DND-41 (cell line): ENCODE measurements at regions not wholly inside any gene's neighbourhood (a gene's known extent, or its start where the extent isn't known, plus 50 kb on each side); places are given as distances from the start of the nearest gene placed in this dataset.

Experiments
- ATAC-seq: fragments of 200-7000 bp; cut with Tn5 transposase; 3 replicates; pipeline ENCODE4 v1.9.1; 2021; ENCODE audit warnings: low read depth; ENCODE audit not compliant: insufficient read depth
- DNase-seq: peaks from one replicate; pipeline ENCODE4 v3.0.0-alpha.2; 2020
- H2AFZ ChIP-seq: 2 replicates; pipeline ENCODE4 v1.6.0; 2012; ENCODE audit warnings: low read depth, low read length
- H3K27ac ChIP-seq: 2 replicates; pipeline ENCODE4 v1.5.1; 2012; ENCODE audit warnings: low read length, inconsistent platforms
- H3K27me3 ChIP-seq: fragments of 200-600 bp; sonication (generic); 2 replicates; pipeline ENCODE4 v1.6.0; 2012; ENCODE audit warnings: low read length, mild to moderate bottlenecking, inconsistent platforms; ENCODE audit not compliant: insufficient read depth, poor library complexity
- H3K36me3 ChIP-seq: 2 replicates; pipeline ENCODE4 v1.5.1; 2012; ENCODE audit warnings: low read length, inconsistent platforms; ENCODE audit not compliant: insufficient read depth
- H3K4me1 ChIP-seq: 2 replicates; pipeline ENCODE4 v1.5.1; 2012; ENCODE audit warnings: mild to moderate bottlenecking, low read length; ENCODE audit not compliant: insufficient read depth
- H3K4me2 ChIP-seq: 2 replicates; pipeline ENCODE4 v1.6.0; 2012; ENCODE audit warnings: mild to moderate bottlenecking, moderate library complexity, low read length, inconsistent platforms; ENCODE audit not compliant: insufficient read depth
- H3K4me3 ChIP-seq, 2 experiments: fragments of 200-600 bp in 1 of 2; shearing (Covaris generic) in 1 of 2; 2 replicates each; pipeline ENCODE4 v1.5.1; 2012 to 2016; ENCODE audit warnings: inconsistent platforms in 2 of 2, low read length in 2 of 2, mild to moderate bottlenecking in 2 of 2, low read depth in 1 of 2, moderate library complexity in 1 of 2
- H3K79me2 ChIP-seq: 2 replicates; pipeline ENCODE4 v1.6.0; 2012; ENCODE audit warnings: low read length, inconsistent platforms; ENCODE audit not compliant: insufficient read depth
- H3K9ac ChIP-seq: 2 replicates; pipeline ENCODE4 v1.6.0; 2012; ENCODE audit warnings: low read depth, mild to moderate bottlenecking, inconsistent platforms, low read length, moderate library complexity
- H3K9me3 ChIP-seq: 2 replicates; pipeline ENCODE4 v1.5.1; 2012; ENCODE audit warnings: low read length, moderate library complexity, mild to moderate bottlenecking, inconsistent platforms; ENCODE audit not compliant: insufficient read depth, severe bottlenecking
- H4K20me1 ChIP-seq: 2 replicates; pipeline ENCODE4 v1.6.0; 2012; ENCODE audit warnings: low read length; ENCODE audit not compliant: insufficient read depth
- CTCF ChIP-seq: IDR thresholded peaks from 2 replicates; pipeline ENCODE4 v1.5.1; 2012; ENCODE audit warnings: borderline replicate concordance, low read length, moderate library complexity, mild to moderate bottlenecking; ENCODE audit not compliant: poor library complexity, severe bottlenecking; ENCODE audit errors: extremely low read depth
- EZH2 ChIP-seq: IDR thresholded peaks from 3 replicates; pipeline ENCODE4 v1.6.1; 2012; ENCODE audit warnings: borderline replicate concordance, low read depth, mild to moderate bottlenecking, moderate library complexity, low read length, inconsistent platforms; ENCODE audit not compliant: severe bottlenecking

- no peak overlapping the region for H3K4me2 ChIP-seq
- no peak overlapping the region for H3K4me3 ChIP-seq
- H2AFZ ChIP-seq, result no peak overlapping the region
Measured at GRCh38 chr12:113697104-113697503, 225.4 kb upstream of the LHX5 start.

GRCh38 chr12:113693693-113694092, 222.0 kb upstream of the LHX5 start:
- no peaks in the 10 kb centered on the region for H3K4me1 ChIP-seq
- peaks cover 3% of the 10 kb centered on the region; the same call in 1 of the 2 replicates for H4K20me1 ChIP-seq
- no peak for DNase-seq
- no peak for TF ChIP-seq CTCF
- no peak for TF ChIP-seq EZH2
- no peaks in the 10 kb centered on the region for H3K79me2 ChIP-seq
- no peaks in the 10 kb centered on the region for H3K9me3 ChIP-seq
- ATAC-seq, result no peak
- H3K4me2 ChIP-seq, result no peak overlapping the region
- H3K27me3 ChIP-seq, result no peaks in the 10 kb centered on the region
- no peak overlapping the region for H3K27ac ChIP-seq
- no peaks in the 10 kb centered on the region for H3K36me3 ChIP-seq
- no peak overlapping the region for H2AFZ ChIP-seq
- no peak overlapping the region for H3K4me3 ChIP-seq
- H3K9ac ChIP-seq, result no peak overlapping the region

More at GRCh38 chr12:113697104-113697503, 225.4 kb upstream of the LHX5 start:
- no peaks in the 10 kb centered on the region for H3K4me1 ChIP-seq
- TF ChIP-seq CTCF, result no peak
- TF ChIP-seq EZH2, result no peak
- H3K36me3 ChIP-seq, result no peaks in the 10 kb centered on the region
- DNase-seq (no peak), ATAC-seq (no peak)
- H3K27me3 ChIP-seq, result peaks cover 5% of the 10 kb centered on the region
- no peaks in the 10 kb centered on the region for H3K9me3 ChIP-seq
- no peak overlapping the region for H3K9ac ChIP-seq
- H3K79me2 ChIP-seq, result no peaks in the 10 kb centered on the region
- H3K27ac ChIP-seq, result no peak overlapping the region
- H4K20me1 ChIP-seq, result peaks cover 3% of the 10 kb centered on the region; the same call in 1 of the 2 replicates

GRCh38 chr12:113689047-113689610, 217.5 kb upstream of the LHX5 start:
- DNase-seq (no peak), ATAC-seq (no peak)
- no peak overlapping the region for H2AFZ ChIP-seq
- H3K9ac ChIP-seq, result no peak overlapping the region
- no peak overlapping the region for H3K4me3 ChIP-seq
- H3K9me3 ChIP-seq, result no peaks in the 10 kb centered on the region
- H3K36me3 ChIP-seq, result no peaks in the 10 kb centered on the region
- peaks cover 3% of the 10 kb centered on the region; the same call in 1 of the 2 replicates for H4K20me1 ChIP-seq
- TF ChIP-seq EZH2 (no peak), CTCF (no peak)
- no peak overlapping the region for H3K27ac ChIP-seq
- H3K4me1 ChIP-seq, result no peaks in the 10 kb centered on the region
- H3K27me3 ChIP-seq, result peaks cover 8% of the 10 kb centered on the region
- no peak overlapping the region for H3K4me2 ChIP-seq
- no peaks in the 10 kb centered on the region for H3K79me2 ChIP-seq

- no peak for DNase-seq
- Histone ChIP-seq H2AFZ (no peak overlapping the region), H3K79me2 (no peaks in the 10 kb centered on the region), H3K9ac (no peak overlapping the region), H3K4me3 (no peak overlapping the region), H4K20me1 (peaks cover 3% of the 10 kb centered on the region; the same call in 1 of the 2 replicates), H3K27me3 (peaks cover 8% of the 10 kb centered on the region), H3K4me2 (no peak overlapping the region), H3K4me1 (no peaks in the 10 kb centered on the region), H3K36me3 (no peaks in the 10 kb centered on the region), H3K9me3 (no peaks in the 10 kb centered on the region), H3K27ac (no peak overlapping the region)
- ATAC-seq, result no peak
- TF ChIP-seq EZH2, result no peak
- TF ChIP-seq CTCF, result no peak
Measured at GRCh38 chr12:113688313-113688712, 216.6 kb upstream of the LHX5 start.
